ENCODE measurements at regions not wholly inside any gene's neighbourhood (a gene's known extent, or its start where the extent isn't known, plus 50 kb on each side); places are given as distances from the start of the nearest gene placed in this dataset.

- no peak overlapping the region for H3K4me3 ChIP-seq (ENCODE audit: insufficient read depth, low read length)
- no peaks in the 10 kb centered on the region for H3K36me3 ChIP-seq (ENCODE audit: insufficient read depth, low read length)
- H3K27me3 ChIP-seq (ENCODE audit: insufficient read depth, low read length): peaks cover 7% of the 10 kb centered on the region
- no peak overlapping the region for H2AFZ ChIP-seq (ENCODE audit: low read length)
- H3K4me1 ChIP-seq (ENCODE audit: insufficient read depth, low read length): no peaks in the 10 kb centered on the region
- no peak overlapping the region for H3K4me2 ChIP-seq (ENCODE audit: insufficient read depth, low read length)
- H3K9me3 ChIP-seq (ENCODE audit: low read depth, low read length): no peaks in the 10 kb centered on the region
- DNase-seq (ENCODE audit: insufficient read length, low spot score, missing footprints): no peak
- H3K79me2 ChIP-seq (ENCODE audit: insufficient read depth, low read length): no peaks in the 10 kb centered on the region
- no peak overlapping the region for H3K27ac ChIP-seq (ENCODE audit: low read depth, low read length)
- H4K20me1 ChIP-seq (ENCODE audit: insufficient read depth, low read length): no peaks in the 10 kb centered on the region
- no peak for TF ChIP-seq CTCF (IDR thresholded peaks at IDR 0.05; ENCODE audit: extremely low read depth, low read depth, low read length)
Measured at GRCh38 chr12:63090716-63091115, 60.3 kb downstream of the AVPR1A start.

GRCh38 chr12:63086149-63086915 lies 64.7 kb downstream of the AVPR1A start:
- peaks cover 4% of the 10 kb centered on the region for H3K27me3 ChIP-seq (ENCODE audit: insufficient read depth, low read length)
- DNase-seq (ENCODE audit: insufficient read length, low spot score, missing footprints): no peak

GRCh38 chr12:63085120-63085519 lies 65.9 kb downstream of the AVPR1A start:
- DNase-seq (ENCODE audit: insufficient read length, low spot score, missing footprints): no peak
- Histone ChIP-seq H3K9me3 (ENCODE audit: low read depth, low read length) (no peaks in the 10 kb centered on the region), H3K27me3 (ENCODE audit: insufficient read depth, low read length) (no peaks in the 10 kb centered on the region), H3K79me2 (ENCODE audit: insufficient read depth, low read length) (no peaks in the 10 kb centered on the region), H3K4me2 (ENCODE audit: insufficient read depth, low read length) (no peak overlapping the region), H3K27ac (ENCODE audit: low read depth, low read length) (no peak overlapping the region), H3K36me3 (ENCODE audit: insufficient read depth, low read length) (no peaks in the 10 kb centered on the region), H3K4me1 (ENCODE audit: insufficient read depth, low read length) (no peaks in the 10 kb centered on the region), H4K20me1 (ENCODE audit: insufficient read depth, low read length) (no peaks in the 10 kb centered on the region), H3K4me3 (ENCODE audit: insufficient read depth, low read length) (no peak overlapping the region), H2AFZ (ENCODE audit: low read length) (no peak overlapping the region)
- TF ChIP-seq CTCF (IDR thresholded peaks at IDR 0.05; ENCODE audit: extremely low read depth, low read depth, low read length): no peak

More at GRCh38 chr12:63086149-63086915, 64.7 kb downstream of the AVPR1A start:
- Histone ChIP-seq H2AFZ (ENCODE audit: low read length) (no peak overlapping the region), H3K4me1 (ENCODE audit: insufficient read depth, low read length) (no peaks in the 10 kb centered on the region), H3K4me2 (ENCODE audit: insufficient read depth, low read length) (no peak overlapping the region), H3K36me3 (ENCODE audit: insufficient read depth, low read length) (no peaks in the 10 kb centered on the region), H3K9me3 (ENCODE audit: low read depth, low read length) (no peaks in the 10 kb centered on the region), H3K4me3 (ENCODE audit: insufficient read depth, low read length) (no peak overlapping the region), H4K20me1 (ENCODE audit: insufficient read depth, low read length) (no peaks in the 10 kb centered on the region), H3K27ac (ENCODE audit: low read depth, low read length) (no peak overlapping the region), H3K79me2 (ENCODE audit: insufficient read depth, low read length) (no peaks in the 10 kb centered on the region)
- no peak for TF ChIP-seq CTCF (IDR thresholded peaks at IDR 0.05; ENCODE audit: extremely low read depth, low read depth, low read length)

- Histone ChIP-seq H4K20me1 (ENCODE audit: insufficient read depth, low read length) (no peaks in the 10 kb centered on the region), H3K9me3 (ENCODE audit: low read depth, low read length) (no peaks in the 10 kb centered on the region), H3K27ac (ENCODE audit: low read depth, low read length) (no peak overlapping the region), H3K27me3 (ENCODE audit: insufficient read depth, low read length) (no peaks in the 10 kb centered on the region), H3K36me3 (ENCODE audit: insufficient read depth, low read length) (no peaks in the 10 kb centered on the region), H3K4me3 (ENCODE audit: insufficient read depth, low read length) (no peak overlapping the region), H3K4me1 (ENCODE audit: insufficient read depth, low read length) (peaks cover 5% of the 10 kb centered on the region), H3K79me2 (ENCODE audit: insufficient read depth, low read length) (no peaks in the 10 kb centered on the region), H3K4me2 (ENCODE audit: insufficient read depth, low read length) (no peak overlapping the region), H2AFZ (ENCODE audit: low read length) (no peak overlapping the region)
- TF ChIP-seq CTCF (IDR thresholded peaks at IDR 0.05; ENCODE audit: extremely low read depth, low read depth, low read length): no peak
- no peak for DNase-seq (ENCODE audit: insufficient read length, low spot score, missing footprints)
Measured at GRCh38 chr12:63084501-63084900, 66.5 kb downstream of the AVPR1A start.
